Progenitor cell of endocrine pancreas (in vitro differentiated cells): ENCODE measurements at regions not wholly inside any gene's neighbourhood (a gene's known extent, or its start where the extent isn't known, plus 50 kb on each side); places are given as distances from the start of the nearest gene placed in this dataset.

Source experiments
- DNase-seq: peaks from one replicate; pipeline ENCODE4 v3.0.0; 2021; ENCODE audit warnings: low spot score; ENCODE audit not compliant: unreplicated experiment
- H3K27ac Mint-ChIP-seq: 2 replicates; pipeline ENCODE4 v1.8.0; 2021; ENCODE audit warnings: mild to moderate bottlenecking, moderate library complexity, mixed read lengths
- H3K27me3 Mint-ChIP-seq: 2 replicates; pipeline ENCODE4 v1.8.0; 2021; ENCODE audit warnings: mixed read lengths
- H3K36me3 Mint-ChIP-seq: 2 replicates; pipeline ENCODE4 v1.8.0; 2022; ENCODE audit warnings: mixed read lengths; ENCODE audit not compliant: insufficient read depth
- H3K4me1 Mint-ChIP-seq: 2 replicates; pipeline ENCODE4 v1.8.0; 2021; ENCODE audit warnings: low read depth, mixed read lengths
- H3K4me3 Mint-ChIP-seq: 2 replicates; pipeline ENCODE4 v1.8.0; 2021; ENCODE audit warnings: low read depth, mild to moderate bottlenecking, moderate library complexity, mixed read lengths
- H3K9me3 Mint-ChIP-seq: 2 replicates; pipeline ENCODE4 v1.8.0; 2021; ENCODE audit warnings: low read depth, mixed read lengths
- TF ChIP-seq, protein P1 (sequence below): fragments of 200-600 bp; sonication (generic); IDR thresholded peaks from one replicate; pipeline ENCODE4 v1.5.0; 2021; ENCODE audit warnings: antibody characterized with exemption, mild to moderate bottlenecking; ENCODE audit not compliant: unreplicated experiment

DNA sequence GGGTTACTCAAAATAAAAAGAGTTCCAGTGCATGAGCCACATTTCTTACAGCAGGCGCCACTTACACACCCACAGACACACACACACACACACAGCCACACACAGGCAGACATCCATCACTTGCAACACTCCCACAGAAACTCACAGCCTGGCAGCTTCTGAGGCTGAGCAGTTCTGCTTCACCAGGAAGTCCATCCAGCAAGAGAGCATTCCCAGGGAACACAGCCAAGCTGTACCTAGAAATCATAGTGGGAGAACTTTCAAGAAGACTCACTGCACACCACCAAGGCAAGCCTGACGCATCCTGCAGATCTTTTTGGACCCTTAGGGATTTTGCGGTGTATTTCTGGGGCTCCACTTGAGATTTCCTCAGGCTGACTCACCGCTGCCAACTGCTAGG lies 140.9 kb upstream of the WSB1 start:
- no peaks in the 10 kb centered on the region for H3K36me3 Mint-ChIP-seq
- no peaks in the 10 kb centered on the region for H3K27me3 Mint-ChIP-seq
- H3K4me3 Mint-ChIP-seq: no peak overlapping the region
- TF ChIP-seq, protein P1, sequence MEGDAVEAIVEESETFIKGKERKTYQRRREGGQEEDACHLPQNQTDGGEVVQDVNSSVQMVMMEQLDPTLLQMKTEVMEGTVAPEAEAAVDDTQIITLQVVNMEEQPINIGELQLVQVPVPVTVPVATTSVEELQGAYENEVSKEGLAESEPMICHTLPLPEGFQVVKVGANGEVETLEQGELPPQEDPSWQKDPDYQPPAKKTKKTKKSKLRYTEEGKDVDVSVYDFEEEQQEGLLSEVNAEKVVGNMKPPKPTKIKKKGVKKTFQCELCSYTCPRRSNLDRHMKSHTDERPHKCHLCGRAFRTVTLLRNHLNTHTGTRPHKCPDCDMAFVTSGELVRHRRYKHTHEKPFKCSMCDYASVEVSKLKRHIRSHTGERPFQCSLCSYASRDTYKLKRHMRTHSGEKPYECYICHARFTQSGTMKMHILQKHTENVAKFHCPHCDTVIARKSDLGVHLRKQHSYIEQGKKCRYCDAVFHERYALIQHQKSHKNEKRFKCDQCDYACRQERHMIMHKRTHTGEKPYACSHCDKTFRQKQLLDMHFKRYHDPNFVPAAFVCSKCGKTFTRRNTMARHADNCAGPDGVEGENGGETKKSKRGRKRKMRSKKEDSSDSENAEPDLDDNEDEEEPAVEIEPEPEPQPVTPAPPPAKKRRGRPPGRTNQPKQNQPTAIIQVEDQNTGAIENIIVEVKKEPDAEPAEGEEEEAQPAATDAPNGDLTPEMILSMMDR: no peak
- H3K27ac Mint-ChIP-seq: no peak overlapping the region
- no peak for DNase-seq
- H3K9me3 Mint-ChIP-seq: peaks cover 26% of the 10 kb centered on the region
- no peaks in the 10 kb centered on the region for H3K4me1 Mint-ChIP-seq

DNA sequence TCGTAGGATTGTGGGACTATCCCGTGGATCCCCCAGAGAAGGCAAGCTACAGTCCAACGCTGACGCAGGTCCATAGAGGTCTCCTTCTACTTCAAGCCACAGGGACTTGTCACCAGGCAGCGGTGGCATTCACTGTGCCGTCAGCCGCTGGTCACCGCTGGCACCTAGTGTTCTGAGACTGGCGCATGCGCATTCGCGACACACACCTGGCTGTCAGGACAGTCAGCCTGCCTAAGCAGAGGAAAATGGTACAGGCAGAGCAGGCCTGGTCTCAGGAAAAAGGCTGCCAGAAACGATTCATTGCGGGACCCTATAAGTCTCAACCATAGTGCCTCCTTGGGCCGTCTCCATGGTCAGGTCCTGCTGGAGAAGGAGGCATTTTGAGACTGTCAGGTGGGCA lies 138.0 kb upstream of the WSB1 start:
- TF ChIP-seq, protein P1: no peak
- no peak for DNase-seq
- Mint-ChIP-seq H3K36me3 (no peaks in the 10 kb centered on the region), H3K4me3 (no peak overlapping the region), H3K9me3 (peaks cover 35% of the 10 kb centered on the region), H3K4me1 (no peaks in the 10 kb centered on the region), H3K27ac (no peak overlapping the region), H3K27me3 (no peaks in the 10 kb centered on the region)

- TF ChIP-seq, protein P1: no peak
- Mint-ChIP-seq H3K9me3 (peaks cover 35% of the 10 kb centered on the region), H3K36me3 (no peaks in the 10 kb centered on the region), H3K27me3 (no peaks in the 10 kb centered on the region), H3K4me3 (no peak overlapping the region), H3K27ac (no peak overlapping the region), H3K4me1 (no peaks in the 10 kb centered on the region)
- DNase-seq: no peak
Observed at GRCh38 chr17:27157297-27157696, 136.6 kb upstream of the WSB1 start.

DNA sequence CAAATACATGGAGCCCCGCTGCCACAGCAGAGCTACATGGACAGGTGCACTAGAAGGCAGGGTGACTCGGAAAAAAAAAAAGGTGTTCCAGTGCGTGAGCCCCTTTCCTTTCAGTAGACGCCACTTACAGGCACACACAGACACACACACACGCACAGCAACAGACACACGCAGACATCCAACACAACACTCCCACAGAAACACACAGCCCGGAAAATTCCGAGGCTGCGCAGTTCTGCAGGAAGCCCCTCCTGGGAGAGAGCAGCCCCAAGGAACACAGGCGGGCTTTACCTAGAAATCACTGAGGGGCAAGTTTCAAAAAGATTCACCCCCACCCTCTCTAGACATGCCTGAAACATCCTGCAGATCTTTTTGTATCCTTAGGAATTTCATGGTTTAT lies 136.0 kb upstream of the WSB1 start:
- Mint-ChIP-seq H3K4me1 (no peaks in the 10 kb centered on the region), H3K4me3 (no peak overlapping the region), H3K36me3 (no peaks in the 10 kb centered on the region), H3K27ac (no peak overlapping the region), H3K9me3 (peaks cover 31% of the 10 kb centered on the region), H3K27me3 (no peaks in the 10 kb centered on the region)
- TF ChIP-seq, protein P1: no peak
- DNase-seq: no peak

GRCh38 chr17:27158382-27158781 lies 135.5 kb upstream of the WSB1 start:
- Mint-ChIP-seq H3K27ac (no peak overlapping the region), H3K27me3 (no peaks in the 10 kb centered on the region), H3K4me1 (no peaks in the 10 kb centered on the region), H3K9me3 (peaks cover 29% of the 10 kb centered on the region), H3K36me3 (no peaks in the 10 kb centered on the region), H3K4me3 (no peak overlapping the region)
- no peak for DNase-seq
- TF ChIP-seq, protein P1: no peak
